ENCODE measurements at regions not wholly inside any gene's neighbourhood (a gene's known extent, or its start where the extent isn't known, plus 50 kb on each side); places are given as distances from the start of the nearest gene placed in this dataset.

- no peaks in the 10 kb centered on the region for H3K36me3 Mint-ChIP-seq (ENCODE audit: low read depth)
- no peak for ATAC-seq (ENCODE audit: low read depth)
- ChIA-PET POLR2A (no interaction called here), CTCF (no interaction called here)
- no peak for DNase-seq
- no peak overlapping the region for H3K4me3 Mint-ChIP-seq
- peaks cover 5% of the 10 kb centered on the region for H3K27me3 Mint-ChIP-seq
- H3K9me3 Mint-ChIP-seq = peaks cover 3% of the 10 kb centered on the region
- no peak for TF ChIP-seq CTCF (IDR thresholded peaks at IDR 0.05)
- no peaks in the 10 kb centered on the region for H3K4me1 Mint-ChIP-seq
- intact Hi-C loops (cut with micrococcal nuclease) = no loop called here
- no peak overlapping the region for H3K27ac Mint-ChIP-seq
Measured at GRCh38 chr4:38449506-38450174, 214.4 kb upstream of the KLF3 start.

- CTCF ChIA-PET = no interaction called here
- TF ChIP-seq CTCF (IDR thresholded peaks at IDR 0.05) = no peak
- Mint-ChIP-seq H3K36me3 (ENCODE audit: low read depth) (no peaks in the 10 kb centered on the region), H3K4me1 (peaks cover 6% of the 10 kb centered on the region), H3K27me3 (peaks cover 3% of the 10 kb centered on the region), H3K4me3 (no peak overlapping the region), H3K9me3 (peaks cover 3% of the 10 kb centered on the region), H3K27ac (no peak overlapping the region)
- DNase-seq = no peak
- intact Hi-C loops (cut with micrococcal nuclease) = no loop called here
- POLR2A ChIA-PET = no interaction called here
- no peak for ATAC-seq (ENCODE audit: low read depth)
Measured at GRCh38 chr4:38452009-38452408, 212.0 kb upstream of the KLF3 start.

GRCh38 chr4:38452542-38452941 lies 211.5 kb upstream of the KLF3 start:
- ChIA-PET CTCF (no interaction called here), POLR2A (no interaction called here)
- H3K36me3 Mint-ChIP-seq (ENCODE audit: low read depth) = no peaks in the 10 kb centered on the region
- DNase-seq (no peak), ATAC-seq (ENCODE audit: low read depth) (no peak)
- intact Hi-C loops (cut with micrococcal nuclease) = no loop called here
- no peak overlapping the region for H3K27ac Mint-ChIP-seq
- H3K4me3 Mint-ChIP-seq = no peak overlapping the region
- H3K9me3 Mint-ChIP-seq = peaks cover 3% of the 10 kb centered on the region
- H3K4me1 Mint-ChIP-seq = peaks cover 6% of the 10 kb centered on the region
- no peak for TF ChIP-seq CTCF (IDR thresholded peaks at IDR 0.05)
- peaks cover 3% of the 10 kb centered on the region for H3K27me3 Mint-ChIP-seq

- TF ChIP-seq CTCF (IDR thresholded peaks at IDR 0.05) = no peak
Measured at GRCh38 chr4:38453253-38453881, 210.6 kb upstream of the KLF3 start.

GRCh38 chr4:38454284-38454683 lies 209.7 kb upstream of the KLF3 start:
- H3K9me3 Mint-ChIP-seq = peaks cover 3% of the 10 kb centered on the region
- no peaks in the 10 kb centered on the region for H3K36me3 Mint-ChIP-seq (ENCODE audit: low read depth)
- peaks cover 6% of the 10 kb centered on the region for H3K4me1 Mint-ChIP-seq
- no peak for DNase-seq
- no peak for TF ChIP-seq CTCF (IDR thresholded peaks at IDR 0.05)
- no peak for ATAC-seq (ENCODE audit: low read depth)
- H3K27me3 Mint-ChIP-seq = peaks cover 3% of the 10 kb centered on the region
- ChIA-PET POLR2A (interaction anchor here (0.6 kb wide), 1 partner anchor 544 kb away, joined by 5 read pairs; no protein-coding TSS in a partner anchor), CTCF (no interaction called here)
- H3K4me3 Mint-ChIP-seq = no peak overlapping the region
- no peak overlapping the region for H3K27ac Mint-ChIP-seq
- intact Hi-C loops (cut with micrococcal nuclease) = no loop called here

More at GRCh38 chr4:38453253-38453881, 210.6 kb upstream of the KLF3 start:
- peaks cover 3% of the 10 kb centered on the region for H3K27me3 Mint-ChIP-seq
- H3K27ac Mint-ChIP-seq = no peak overlapping the region
- no peak for ATAC-seq (ENCODE audit: low read depth)
- intact Hi-C loops (cut with micrococcal nuclease) = no loop called here
- no peak overlapping the region for H3K4me3 Mint-ChIP-seq
- no peaks in the 10 kb centered on the region for H3K36me3 Mint-ChIP-seq (ENCODE audit: low read depth)
- peaks cover 3% of the 10 kb centered on the region for H3K9me3 Mint-ChIP-seq
- DNase-seq = no peak
- peaks cover 6% of the 10 kb centered on the region for H3K4me1 Mint-ChIP-seq
- CTCF ChIA-PET = no interaction called here
- POLR2A ChIA-PET = interaction anchor here (0.6 kb wide), 1 partner anchor 545 kb away, joined by 5 read pairs; no protein-coding TSS in a partner anchor
